Omental fat pad (tissue), 3 donors: ENCODE measurements at regions not wholly inside any gene's neighbourhood (a gene's known extent, or its start where the extent isn't known, plus 50 kb on each side); places are given as distances from the start of the nearest gene placed in this dataset.
"Not testable (repeated sequence)": the region's sequence is repeated elsewhere in the genome, so short reads cannot be mapped to it uniquely, and the experiment has no call there.

Experiments used
- ATAC-seq: fragments of 150-250 bp; one replicate; pipeline ENCODE4 v1.9.1; 2016; ENCODE audit warnings: mild to moderate bottlenecking, moderate library complexity; ENCODE audit not compliant: low FRiP score
- DNase-seq: peaks from one replicate; pipeline ENCODE4 v3.0.0-alpha.2; 2019; ENCODE audit warnings: low spot score
- TF ChIP-seq, protein P1 (sequence below), 3 donors: fragments of 450-650 bp; IDR thresholded peaks; one replicate each; pipeline ENCODE4 v1.5.1; 2016 to 2017; ENCODE audit warnings: antibody characterized with exemption in 3 of 3, mild to moderate bottlenecking in 3 of 3, moderate library complexity in 2 of 3

DNA sequence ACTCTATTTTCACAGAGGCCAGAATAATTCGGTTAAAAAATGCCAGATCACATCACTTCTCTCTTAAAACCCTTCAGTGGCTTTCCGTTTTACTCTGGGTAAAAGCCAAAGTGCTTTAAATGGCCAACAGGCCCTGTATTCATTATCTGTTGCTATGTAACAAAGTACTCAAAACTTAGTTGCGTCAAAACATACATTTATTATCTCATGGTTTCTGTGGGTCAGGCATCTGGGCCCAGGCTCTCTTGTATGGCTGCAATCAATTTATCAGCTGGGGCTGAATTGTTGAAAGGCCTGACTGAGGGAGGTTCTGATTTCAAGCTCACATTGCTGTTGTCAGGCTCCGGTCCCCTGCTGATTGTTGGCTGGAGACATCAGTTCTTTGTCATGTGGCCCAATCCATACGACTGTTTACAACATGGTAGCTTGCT is 72.7 kb upstream of the H2AZ1 start:
- TF ChIP-seq, protein P1, sequence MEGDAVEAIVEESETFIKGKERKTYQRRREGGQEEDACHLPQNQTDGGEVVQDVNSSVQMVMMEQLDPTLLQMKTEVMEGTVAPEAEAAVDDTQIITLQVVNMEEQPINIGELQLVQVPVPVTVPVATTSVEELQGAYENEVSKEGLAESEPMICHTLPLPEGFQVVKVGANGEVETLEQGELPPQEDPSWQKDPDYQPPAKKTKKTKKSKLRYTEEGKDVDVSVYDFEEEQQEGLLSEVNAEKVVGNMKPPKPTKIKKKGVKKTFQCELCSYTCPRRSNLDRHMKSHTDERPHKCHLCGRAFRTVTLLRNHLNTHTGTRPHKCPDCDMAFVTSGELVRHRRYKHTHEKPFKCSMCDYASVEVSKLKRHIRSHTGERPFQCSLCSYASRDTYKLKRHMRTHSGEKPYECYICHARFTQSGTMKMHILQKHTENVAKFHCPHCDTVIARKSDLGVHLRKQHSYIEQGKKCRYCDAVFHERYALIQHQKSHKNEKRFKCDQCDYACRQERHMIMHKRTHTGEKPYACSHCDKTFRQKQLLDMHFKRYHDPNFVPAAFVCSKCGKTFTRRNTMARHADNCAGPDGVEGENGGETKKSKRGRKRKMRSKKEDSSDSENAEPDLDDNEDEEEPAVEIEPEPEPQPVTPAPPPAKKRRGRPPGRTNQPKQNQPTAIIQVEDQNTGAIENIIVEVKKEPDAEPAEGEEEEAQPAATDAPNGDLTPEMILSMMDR (IDR thresholded peaks at IDR 0.05) = no peak
- DNase-seq (no peak), ATAC-seq (no peak)

DNA sequence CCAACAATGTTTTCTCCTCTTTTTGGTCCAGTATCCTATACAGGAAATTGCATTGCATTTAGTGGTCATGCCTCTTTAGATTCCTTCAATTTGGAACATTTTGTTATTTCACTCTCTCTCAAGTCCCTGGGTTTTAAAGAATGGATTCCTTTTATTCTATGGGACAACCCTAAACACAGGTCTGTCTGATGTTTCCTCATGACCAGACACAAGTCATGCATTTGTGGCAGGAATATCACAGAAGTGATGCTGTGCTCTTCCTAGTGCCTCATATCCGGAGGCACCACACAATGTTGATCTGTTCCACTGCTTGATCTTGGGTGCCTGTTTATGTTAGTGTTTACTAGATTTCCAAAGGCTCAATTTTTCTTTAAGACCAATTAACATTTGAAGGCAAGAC is 69.7 kb upstream of the H2AZ1 start:
- TF ChIP-seq, protein P1 (IDR thresholded peaks at IDR 0.05) = no peak
- ATAC-seq (no peak), DNase-seq (no peak)

DNA sequence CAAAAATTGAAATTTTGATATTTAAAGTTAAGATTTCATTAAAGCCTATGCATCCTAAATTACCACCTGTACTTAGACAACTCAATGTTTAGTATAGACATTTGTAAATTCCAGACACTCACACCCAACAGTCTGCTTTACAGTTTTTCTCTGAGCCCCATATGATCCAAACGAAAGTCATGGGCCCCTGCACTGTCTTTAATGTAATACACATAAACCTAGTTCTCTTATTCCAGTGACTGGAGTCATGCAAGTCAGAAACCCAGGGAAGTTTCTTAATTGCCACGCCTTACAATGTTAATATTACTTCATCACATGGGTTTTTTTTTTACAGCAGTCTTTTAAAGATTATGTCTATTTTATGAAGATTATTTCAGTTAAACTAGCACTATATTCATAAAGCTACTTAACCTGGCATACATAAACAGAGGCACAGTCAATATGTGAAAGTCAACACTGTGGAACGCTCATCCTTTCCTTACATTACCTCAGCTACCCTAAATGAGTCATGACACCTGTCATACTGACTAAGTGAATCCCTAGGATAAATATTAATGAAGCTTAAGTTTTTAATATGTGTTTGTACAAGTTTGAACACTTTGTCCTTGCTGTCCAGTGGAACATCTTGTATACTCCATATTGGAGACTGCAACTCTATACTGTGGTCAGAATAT is 67.7 kb upstream of the H2AZ1 start:
- ATAC-seq (no peak), DNase-seq (no peak)
- TF ChIP-seq, protein P1 (IDR thresholded peaks at IDR 0.05) = no peak

DNA sequence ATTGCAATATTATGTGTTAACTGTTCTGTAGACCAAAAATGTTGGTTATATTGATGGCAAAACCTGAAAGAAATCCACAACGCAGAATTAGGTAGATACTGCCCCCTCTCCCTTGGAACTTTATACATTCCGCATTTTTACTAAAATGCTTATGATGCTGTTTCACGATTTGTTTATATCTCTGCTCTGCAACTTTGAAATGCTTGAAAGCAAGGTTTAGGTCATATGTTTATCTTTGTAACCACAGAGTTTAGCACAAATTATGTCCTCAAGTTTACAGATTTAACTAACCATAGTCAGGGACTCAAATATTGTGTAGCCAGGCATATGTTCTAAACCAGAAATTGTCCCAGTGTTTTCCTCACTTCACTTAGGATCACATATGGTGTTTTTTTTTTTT is 66.1 kb upstream of the H2AZ1 start:
- DNase-seq = no peak
- TF ChIP-seq, protein P1 (IDR thresholded peaks at IDR 0.05) = no peak
- ATAC-seq = no peak

DNA sequence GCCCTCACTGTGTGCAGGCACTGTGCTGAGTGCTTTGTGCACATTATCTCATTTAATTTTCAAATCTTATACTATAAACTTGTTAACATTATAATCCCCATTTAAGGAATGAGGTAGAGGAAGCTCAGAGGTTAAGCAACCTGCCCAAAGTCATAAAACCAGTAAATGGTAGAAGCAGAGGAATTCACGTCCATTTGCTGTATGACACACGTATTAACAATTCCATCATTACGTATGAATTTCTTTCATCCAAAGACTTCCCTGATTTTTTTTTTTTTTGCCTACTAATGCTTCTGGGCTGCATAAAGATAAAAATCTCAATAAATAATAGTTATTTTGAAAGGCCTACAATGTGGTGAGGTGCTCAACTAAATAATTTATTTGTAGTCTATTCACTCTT is 64.5 kb upstream of the H2AZ1 start:
- DNase-seq (no peak), ATAC-seq (no peak)
- TF ChIP-seq, protein P1 (IDR thresholded peaks at IDR 0.05) = no peak

DNA sequence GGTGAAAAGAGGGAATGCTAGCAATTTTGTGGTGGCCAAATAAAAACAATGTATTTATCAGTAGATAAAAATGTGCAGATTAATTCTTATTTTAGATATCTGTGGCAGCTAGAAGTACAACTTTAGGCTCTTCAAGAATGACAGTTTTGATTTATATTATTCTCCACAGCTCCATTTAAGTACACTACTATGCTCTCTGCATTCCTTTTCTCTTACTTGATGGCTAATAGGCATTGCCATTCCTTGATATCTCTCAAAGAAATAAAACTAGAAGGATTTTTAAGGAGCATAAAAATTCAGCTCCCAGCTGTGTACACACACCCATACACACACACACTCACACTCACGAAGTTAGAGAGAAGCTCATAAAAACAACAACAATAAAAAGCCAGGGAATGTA is 59.4 kb upstream of the H2AZ1 start:
- ATAC-seq (no peak), DNase-seq (no peak)
- TF ChIP-seq, protein P1 (IDR thresholded peaks at IDR 0.05) = no peak

DNA sequence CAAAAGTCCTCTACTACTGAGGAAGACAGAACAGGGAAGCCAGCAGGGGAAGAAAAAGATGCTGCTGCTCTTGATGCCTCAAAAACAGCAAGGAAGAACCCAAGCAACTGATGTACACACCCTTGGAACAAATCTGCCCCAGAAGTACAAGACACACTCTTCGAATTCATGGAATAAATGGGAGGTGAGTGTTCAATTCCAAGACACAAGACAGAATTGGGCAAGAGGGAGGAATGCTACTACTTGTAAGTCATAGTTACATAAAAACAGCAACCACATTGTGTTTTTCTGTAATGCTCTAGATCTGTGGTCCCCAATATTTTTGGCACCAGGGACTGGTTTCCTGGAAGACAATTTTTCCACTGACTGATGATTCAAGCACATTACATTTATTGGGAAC is 58.0 kb upstream of the H2AZ1 start:
- TF ChIP-seq, protein P1 (IDR thresholded peaks at IDR 0.05) = no peak
- no peak for DNase-seq

DNA sequence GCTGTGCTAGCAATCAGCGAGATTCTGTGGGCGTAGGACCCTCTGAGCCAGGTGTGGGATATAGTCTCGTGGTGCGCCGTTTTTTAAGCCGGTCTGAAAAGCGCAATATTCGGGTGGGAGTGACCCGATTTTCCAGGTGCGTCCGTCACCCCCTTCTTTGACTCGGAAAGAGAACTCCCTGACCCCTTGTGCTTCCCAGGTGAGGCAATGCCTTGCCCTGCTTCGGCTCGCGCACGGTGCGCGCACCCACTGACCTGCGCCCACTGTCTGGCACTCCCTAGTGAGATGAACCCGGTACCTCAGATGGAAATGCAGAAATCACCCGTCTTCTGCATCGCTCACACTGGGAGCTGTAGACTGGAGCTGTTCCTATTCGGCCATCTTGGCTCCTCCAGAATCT is 56.1 kb upstream of the H2AZ1 start:
- ATAC-seq, DNase-seq: not testable (repeated sequence)

More for the DNA sequence above, 58.0 kb upstream of the H2AZ1 start:
- ATAC-seq = no peak
